Ishikawa (cell line): ENCODE measurements at regions not wholly inside any gene's neighbourhood (a gene's known extent, or its start where the extent isn't known, plus 50 kb on each side); places are given as distances from the start of the nearest gene placed in this dataset.

ENCODE experiments used
- CEBPB ChIP-seq: IDR thresholded peaks from 2 replicates; pipeline ENCODE4 v1.6.1; 2012
- CREB1 ChIP-seq: IDR thresholded peaks from 2 replicates; pipeline ENCODE4 v1.6.1; 2012; ENCODE audit warnings: low read depth
- EGR1 ChIP-seq: IDR thresholded peaks from 2 replicates; pipeline ENCODE4 v1.6.1; 2012
- EP300 ChIP-seq: IDR thresholded peaks from 2 replicates; pipeline ENCODE4 v1.6.1; 2012; ENCODE audit warnings: borderline replicate concordance
- FOXM1 ChIP-seq: IDR thresholded peaks from 2 replicates; pipeline ENCODE4 v1.6.1; 2012; ENCODE audit warnings: low read depth, borderline replicate concordance
- NFIC ChIP-seq: IDR thresholded peaks from 2 replicates; pipeline ENCODE4 v1.6.1; 2012
- RAD21 ChIP-seq: IDR thresholded peaks from 2 replicates; pipeline ENCODE4 v1.6.1; 2012; ENCODE audit warnings: low read depth
- TAF1 ChIP-seq: IDR thresholded peaks from 2 replicates; pipeline ENCODE4 v1.6.1; 2012; ENCODE audit warnings: low read depth, mild to moderate bottlenecking
- TCF12 ChIP-seq: IDR thresholded peaks from 2 replicates; pipeline ENCODE4 v1.6.1; 2012; ENCODE audit warnings: low read depth
- TEAD4 ChIP-seq: IDR thresholded peaks from 2 replicates; pipeline ENCODE4 v1.6.1; 2012
- YY1 ChIP-seq: IDR thresholded peaks from 2 replicates; pipeline ENCODE4 v1.6.1; 2012; ENCODE audit warnings: low read depth
- ZBTB7A ChIP-seq: IDR thresholded peaks from 2 replicates; pipeline ENCODE4 v1.6.1; 2012; ENCODE audit warnings: low read depth
- TF ChIP-seq, protein P1 (sequence below): IDR thresholded peaks from 2 replicates; pipeline ENCODE4 v1.6.1; 2012
- TF ChIP-seq, protein P2 (sequence below): IDR thresholded peaks from 2 replicates; pipeline ENCODE4 v1.6.1; 2012; ENCODE audit warnings: low read depth, mild to moderate bottlenecking

GRCh38 chr14:84042992-84043391 is 1487.0 kb upstream of the FLRT2 start:
- TF ChIP-seq FOXM1 (no peak), TAF1 (no peak), RAD21 (no peak), CREB1 (no peak), EP300 (no peak), YY1 (no peak), CEBPB (no peak), ZBTB7A (no peak), TEAD4 (no peak), NFIC (no peak), EGR1 (no peak), TCF12 (no peak)
- TF ChIP-seq, protein P1, sequence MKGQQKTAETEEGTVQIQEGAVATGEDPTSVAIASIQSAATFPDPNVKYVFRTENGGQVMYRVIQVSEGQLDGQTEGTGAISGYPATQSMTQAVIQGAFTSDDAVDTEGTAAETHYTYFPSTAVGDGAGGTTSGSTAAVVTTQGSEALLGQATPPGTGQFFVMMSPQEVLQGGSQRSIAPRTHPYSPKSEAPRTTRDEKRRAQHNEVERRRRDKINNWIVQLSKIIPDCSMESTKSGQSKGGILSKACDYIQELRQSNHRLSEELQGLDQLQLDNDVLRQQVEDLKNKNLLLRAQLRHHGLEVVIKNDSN: no peak
- TF ChIP-seq, protein P2, sequence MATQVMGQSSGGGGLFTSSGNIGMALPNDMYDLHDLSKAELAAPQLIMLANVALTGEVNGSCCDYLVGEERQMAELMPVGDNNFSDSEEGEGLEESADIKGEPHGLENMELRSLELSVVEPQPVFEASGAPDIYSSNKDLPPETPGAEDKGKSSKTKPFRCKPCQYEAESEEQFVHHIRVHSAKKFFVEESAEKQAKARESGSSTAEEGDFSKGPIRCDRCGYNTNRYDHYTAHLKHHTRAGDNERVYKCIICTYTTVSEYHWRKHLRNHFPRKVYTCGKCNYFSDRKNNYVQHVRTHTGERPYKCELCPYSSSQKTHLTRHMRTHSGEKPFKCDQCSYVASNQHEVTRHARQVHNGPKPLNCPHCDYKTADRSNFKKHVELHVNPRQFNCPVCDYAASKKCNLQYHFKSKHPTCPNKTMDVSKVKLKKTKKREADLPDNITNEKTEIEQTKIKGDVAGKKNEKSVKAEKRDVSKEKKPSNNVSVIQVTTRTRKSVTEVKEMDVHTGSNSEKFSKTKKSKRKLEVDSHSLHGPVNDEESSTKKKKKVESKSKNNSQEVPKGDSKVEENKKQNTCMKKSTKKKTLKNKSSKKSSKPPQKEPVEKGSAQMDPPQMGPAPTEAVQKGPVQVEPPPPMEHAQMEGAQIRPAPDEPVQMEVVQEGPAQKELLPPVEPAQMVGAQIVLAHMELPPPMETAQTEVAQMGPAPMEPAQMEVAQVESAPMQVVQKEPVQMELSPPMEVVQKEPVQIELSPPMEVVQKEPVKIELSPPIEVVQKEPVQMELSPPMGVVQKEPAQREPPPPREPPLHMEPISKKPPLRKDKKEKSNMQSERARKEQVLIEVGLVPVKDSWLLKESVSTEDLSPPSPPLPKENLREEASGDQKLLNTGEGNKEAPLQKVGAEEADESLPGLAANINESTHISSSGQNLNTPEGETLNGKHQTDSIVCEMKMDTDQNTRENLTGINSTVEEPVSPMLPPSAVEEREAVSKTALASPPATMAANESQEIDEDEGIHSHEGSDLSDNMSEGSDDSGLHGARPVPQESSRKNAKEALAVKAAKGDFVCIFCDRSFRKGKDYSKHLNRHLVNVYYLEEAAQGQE: no peak
